Gastroesophageal sphincter (tissue), 4 donors: ENCODE measurements at regions not wholly inside any gene's neighbourhood (a gene's known extent, or its start where the extent isn't known, plus 50 kb on each side); places are given as distances from the start of the nearest gene placed in this dataset.

ENCODE experiments used
- ATAC-seq: fragments of 150-250 bp; one replicate; pipeline ENCODE4 v1.9.1; 2016; ENCODE audit warnings: mild to moderate bottlenecking, moderate library complexity
- H3K27ac ChIP-seq, 4 donors: fragments of 200-600 bp; sonication (generic) in 3 of 4; 1 replicate in 3 of 4; 2 replicates in 1 of 4; pipeline ENCODE4 v1.5.1; 2016 to 2019
- H3K27me3 ChIP-seq: fragments of 200-600 bp; sonication (generic); one replicate; pipeline ENCODE4 v1.5.1; 2019
- H3K36me3 ChIP-seq, 2 donors: fragments of 200-600 bp; sonication (generic); one replicate each; pipeline ENCODE4 v1.5.1; 2019; ENCODE audit warnings: control low read depth in 1 of 2
- H3K4me1 ChIP-seq, 3 donors: fragments of 200-600 bp; sonication (generic); 1 replicate in 2 of 3; 2 replicates in 1 of 3; pipeline ENCODE4 v1.5.1; 2016 to 2019; ENCODE audit warnings: control low read depth in 2 of 3
- H3K4me3 ChIP-seq, 2 donors: fragments of 200-600 bp; sonication (generic); one replicate each; pipeline ENCODE4 v1.5.1; 2019; ENCODE audit warnings: mild to moderate bottlenecking in 1 of 2, moderate library complexity in 1 of 2
- H3K9me3 ChIP-seq, 3 donors: fragments of 200-600 bp; sonication (generic); one replicate each; pipeline ENCODE4 v1.5.1; 2017 to 2019; ENCODE audit warnings: control low read depth in 2 of 3
- EP300 ChIP-seq: sonication (generic); formaldehyde crosslinking; IDR thresholded peaks from one replicate; pipeline ENCODE4 v1.6.1; 2017; ENCODE audit warnings: antibody characterized with exemption, mild to moderate bottlenecking
- POLR2A ChIP-seq, 2 donors: fragments of 450-650 bp; IDR thresholded peaks; one replicate each; pipeline ENCODE4 v1.6.1; 2017; ENCODE audit warnings: antibody characterized with exemption in 2 of 2, mild to moderate bottlenecking in 2 of 2, moderate library complexity in 1 of 2
- POLR2AphosphoS5 ChIP-seq: sonication (generic); formaldehyde crosslinking; IDR thresholded peaks from one replicate; pipeline ENCODE4 v1.6.1; 2017; ENCODE audit warnings: antibody characterized with exemption
- WGBS, 2 donors: methylation state at CpG; one replicate each; pipeline ENCODE4 v1.1.5; 2018; ENCODE audit warnings: low coverage in 1 of 2; 5-methylcytosine and 5-hydroxymethylcytosine counted together
- TF ChIP-seq, protein P1 (sequence below), 4 experiments: fragments of 200-600 bp in 2 of 4; fragments of 450-650 bp in 2 of 4; sonication (generic) in 1 of 4; IDR thresholded peaks; one replicate each; pipeline ENCODE4 v1.5.1; 2017 to 2019; ENCODE audit warnings: antibody characterized with exemption in 4 of 4, mild to moderate bottlenecking in 2 of 4, moderate library complexity in 2 of 4

DNA sequence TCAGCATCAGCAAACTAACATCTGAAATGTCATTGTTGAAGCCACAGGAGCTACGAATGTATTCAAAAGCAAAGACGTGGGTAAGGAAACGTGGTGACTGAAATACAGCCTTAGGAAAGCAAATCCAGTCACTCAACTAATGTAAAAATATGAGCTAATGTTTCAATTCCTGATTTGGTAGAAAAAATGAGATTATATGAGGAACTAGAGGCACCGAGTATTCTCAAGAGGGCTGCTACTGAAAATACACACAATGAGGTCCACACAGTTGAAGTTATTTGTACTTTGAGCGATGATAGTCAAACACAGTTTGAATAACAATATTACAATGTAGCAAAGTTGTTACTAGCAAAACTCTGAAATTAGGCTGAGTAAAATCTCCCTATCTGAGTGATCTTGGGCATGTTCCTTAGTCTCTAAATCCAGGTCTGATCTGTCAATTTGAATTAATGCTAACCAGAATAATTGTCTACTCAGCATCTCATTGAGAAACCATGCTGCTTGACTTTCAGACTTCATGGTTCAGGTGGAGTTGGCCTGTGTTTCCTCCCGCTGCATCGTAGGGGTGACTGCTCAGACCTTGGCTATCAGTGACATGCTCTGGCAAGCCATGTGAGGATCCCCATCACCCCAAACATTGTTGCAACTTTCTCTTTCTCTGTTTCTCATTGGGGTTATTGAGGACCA, 467.1 kb upstream of the SOX5 start:
- Histone ChIP-seq H3K4me3 (no peak overlapping the region), H3K27me3 (no peaks in the 10 kb centered on the region), H3K27ac (no peak overlapping the region), H3K4me1 (no peaks in the 10 kb centered on the region), H3K9me3 (peaks cover 0 to 3% (median 0%) of the 10 kb centered on the region in 3 donors), H3K36me3 (no peaks in the 10 kb centered on the region)
- no peak for ATAC-seq
- 92 to 100% methylated on average over 5 to 7 of the region's 7 CpGs for WGBS, 2 donors
- TF ChIP-seq POLR2AphosphoS5 (no peak), POLR2A (IDR thresholded peaks at IDR 0.05) (no peak), EP300 (no peak)
- TF ChIP-seq, protein P1, sequence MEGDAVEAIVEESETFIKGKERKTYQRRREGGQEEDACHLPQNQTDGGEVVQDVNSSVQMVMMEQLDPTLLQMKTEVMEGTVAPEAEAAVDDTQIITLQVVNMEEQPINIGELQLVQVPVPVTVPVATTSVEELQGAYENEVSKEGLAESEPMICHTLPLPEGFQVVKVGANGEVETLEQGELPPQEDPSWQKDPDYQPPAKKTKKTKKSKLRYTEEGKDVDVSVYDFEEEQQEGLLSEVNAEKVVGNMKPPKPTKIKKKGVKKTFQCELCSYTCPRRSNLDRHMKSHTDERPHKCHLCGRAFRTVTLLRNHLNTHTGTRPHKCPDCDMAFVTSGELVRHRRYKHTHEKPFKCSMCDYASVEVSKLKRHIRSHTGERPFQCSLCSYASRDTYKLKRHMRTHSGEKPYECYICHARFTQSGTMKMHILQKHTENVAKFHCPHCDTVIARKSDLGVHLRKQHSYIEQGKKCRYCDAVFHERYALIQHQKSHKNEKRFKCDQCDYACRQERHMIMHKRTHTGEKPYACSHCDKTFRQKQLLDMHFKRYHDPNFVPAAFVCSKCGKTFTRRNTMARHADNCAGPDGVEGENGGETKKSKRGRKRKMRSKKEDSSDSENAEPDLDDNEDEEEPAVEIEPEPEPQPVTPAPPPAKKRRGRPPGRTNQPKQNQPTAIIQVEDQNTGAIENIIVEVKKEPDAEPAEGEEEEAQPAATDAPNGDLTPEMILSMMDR (IDR thresholded peaks at IDR 0.05): no peak

DNA sequence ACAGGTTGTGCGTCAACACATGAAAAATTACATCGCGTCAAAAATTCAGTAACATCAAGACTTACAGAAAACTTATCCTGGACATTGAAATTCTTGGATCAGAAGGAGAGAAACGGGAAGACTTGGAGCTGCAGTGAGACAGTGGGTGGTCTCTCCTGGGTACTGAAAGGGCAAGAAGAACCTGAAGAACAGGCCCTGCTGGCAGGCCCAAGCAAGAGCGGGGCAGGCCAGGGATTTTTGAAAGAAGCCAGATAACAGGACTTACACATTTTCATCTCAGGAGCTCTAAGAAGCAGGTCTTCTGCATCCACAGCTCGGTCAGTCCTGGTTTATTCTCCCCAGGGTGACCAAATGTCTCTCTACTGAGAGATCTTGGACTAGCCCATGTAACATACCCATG, 466.5 kb upstream of the SOX5 start:
- Histone ChIP-seq H3K4me3 (no peak overlapping the region), H3K27me3 (no peaks in the 10 kb centered on the region), H3K4me1 (no peaks in the 10 kb centered on the region), H3K27ac (no peak overlapping the region), H3K9me3 (peaks cover 0 to 3% (median 0%) of the 10 kb centered on the region in 3 donors), H3K36me3 (no peaks in the 10 kb centered on the region)
- no peak for ATAC-seq
- WGBS, 2 donors: 91 to 92% methylated on average over 6 of the region's 6 CpGs
- no peak for TF ChIP-seq POLR2A (IDR thresholded peaks at IDR 0.05)
- no peak for TF ChIP-seq POLR2AphosphoS5
- TF ChIP-seq EP300: no peak
- TF ChIP-seq, protein P1 (IDR thresholded peaks at IDR 0.05): no peak

DNA sequence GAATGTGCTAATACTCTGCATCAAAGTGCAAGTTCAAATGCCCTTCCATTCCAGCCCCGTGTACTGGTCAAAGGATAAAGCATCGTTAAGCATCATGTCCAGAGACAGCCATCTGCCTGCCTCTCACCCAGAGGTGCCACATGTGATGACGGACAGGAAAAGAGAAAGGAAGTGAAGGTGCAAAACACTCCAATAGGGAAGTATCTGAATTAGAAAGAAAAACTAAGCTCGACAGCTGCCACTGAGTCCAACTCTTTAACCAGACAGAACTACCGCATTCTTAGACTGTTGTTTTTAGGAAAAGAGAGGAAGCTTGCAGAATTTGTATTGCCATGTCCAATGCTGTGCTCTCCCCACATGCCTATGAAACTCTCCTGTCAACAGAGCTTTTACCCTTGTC, 465.0 kb upstream of the SOX5 start:
- H3K4me3 ChIP-seq: no peak overlapping the region
- no peak for TF ChIP-seq POLR2A (IDR thresholded peaks at IDR 0.05)
- no peak for TF ChIP-seq EP300
- TF ChIP-seq, protein P1 (IDR thresholded peaks at IDR 0.05): no peak
- no peak for TF ChIP-seq POLR2AphosphoS5
- no peaks in the 10 kb centered on the region for H3K4me1 ChIP-seq
- H3K27ac ChIP-seq: no peak overlapping the region
- ATAC-seq: no peak
- no peaks in the 10 kb centered on the region for H3K36me3 ChIP-seq
- WGBS, 2 donors: 34 to 66% methylated on average over 3 to 4 of the region's 5 CpGs
- no peaks in the 10 kb centered on the region for H3K9me3 ChIP-seq
- H3K27me3 ChIP-seq: no peaks in the 10 kb centered on the region

DNA sequence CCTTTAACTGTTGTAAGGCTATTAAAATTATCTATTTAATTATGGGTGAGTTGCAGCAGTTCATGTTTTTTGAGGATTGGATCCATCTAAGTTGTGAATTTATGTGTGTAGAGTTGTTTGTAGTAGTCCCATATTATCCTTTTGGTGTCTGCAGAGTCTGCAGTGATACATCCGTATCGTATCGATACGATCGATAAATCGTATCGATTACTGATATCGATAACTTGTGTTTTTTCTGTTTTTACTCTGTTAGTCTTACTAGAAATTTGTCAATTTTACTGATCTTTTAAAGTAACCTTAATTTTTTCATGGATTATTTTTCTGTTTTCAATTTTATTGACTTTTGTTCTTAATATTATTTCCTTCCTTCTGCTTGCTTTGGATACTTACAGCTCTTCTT, 462.5 kb upstream of the SOX5 start:
- no peak overlapping the region for H3K27ac ChIP-seq
- WGBS, 2 donors: 94 to 97% methylated on average over 8 of the region's 8 CpGs
- TF ChIP-seq EP300 (no peak), POLR2AphosphoS5 (no peak), POLR2A (IDR thresholded peaks at IDR 0.05) (no peak)
- TF ChIP-seq, protein P1 (IDR thresholded peaks at IDR 0.05): no peak
- H3K9me3 ChIP-seq: no peaks in the 10 kb centered on the region
- no peaks in the 10 kb centered on the region for H3K4me1 ChIP-seq
- ATAC-seq: no peak
- H3K27me3 ChIP-seq: no peaks in the 10 kb centered on the region
- no peaks in the 10 kb centered on the region for H3K36me3 ChIP-seq
- H3K4me3 ChIP-seq: no peak overlapping the region

DNA sequence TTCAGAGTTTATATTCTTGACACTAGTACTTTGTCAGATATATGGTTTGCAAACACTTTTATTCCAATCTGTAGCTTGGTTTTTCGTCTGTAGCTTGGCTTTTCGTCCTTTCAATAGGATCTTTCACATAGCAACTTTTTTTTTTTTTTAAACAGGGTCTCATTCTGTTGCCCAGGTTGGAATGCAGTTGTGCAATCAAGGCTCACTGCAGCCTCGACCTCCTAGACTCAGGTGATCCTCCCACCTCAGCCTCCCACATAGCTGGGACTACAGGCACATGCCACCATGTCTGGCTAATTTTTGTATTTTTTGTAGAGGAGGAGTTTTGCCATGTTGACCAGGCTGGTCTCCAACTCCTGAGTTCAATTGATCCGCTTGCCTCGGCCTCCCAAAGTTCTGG, 460.4 kb upstream of the SOX5 start:
- 96% methylated on average over 4 of the region's 5 CpGs; no CpG with 5 or more reads in 1 of the 2 donors for WGBS, 2 donors
- no peaks in the 10 kb centered on the region for H3K9me3 ChIP-seq
- H3K4me1 ChIP-seq: no peaks in the 10 kb centered on the region
- no peak for ATAC-seq
- H3K27me3 ChIP-seq: no peaks in the 10 kb centered on the region
- H3K36me3 ChIP-seq: peaks cover 0 to 6% of the 10 kb centered on the region in 2 donors
- H3K27ac ChIP-seq: no peak overlapping the region
- H3K4me3 ChIP-seq: no peak overlapping the region
- TF ChIP-seq POLR2AphosphoS5 (no peak), EP300 (no peak), POLR2A (IDR thresholded peaks at IDR 0.05) (no peak)
- TF ChIP-seq, protein P1 (IDR thresholded peaks at IDR 0.05): no peak
